NCI-H526 (cell line): ENCODE measurements at regions not wholly inside any gene's neighbourhood (a gene's known extent, or its start where the extent isn't known, plus 50 kb on each side); places are given as distances from the start of the nearest gene placed in this dataset.
"Not testable (repeated sequence)": the region's sequence is repeated elsewhere in the genome, so short reads cannot be mapped to it uniquely, and the experiment has no call there.

Experiments
- DNase-seq, 2 experiments: peaks; one replicate each; lab custom pipeline; 2025; lab: John Stamatoyannopoulos, UW

GRCh38 chr14:29982171-29982570, 54.5 kb upstream of the PRKD1 start:
- no peak for DNase-seq

GRCh38 chr14:29982993-29983392, 55.3 kb upstream of the PRKD1 start:
- DNase-seq: no peak

- not testable (repeated sequence) for DNase-seq
Measured at GRCh38 chr14:29990344-29990857, 62.8 kb upstream of the PRKD1 start.

GRCh38 chr14:29990993-29991392, 63.3 kb upstream of the PRKD1 start:
- no peak for DNase-seq

GRCh38 chr14:29993143-29993542, 65.5 kb upstream of the PRKD1 start:
- no peak for DNase-seq

GRCh38 chr14:29999013-29999539, 71.4 kb upstream of the PRKD1 start:
- DNase-seq: peak in 1 of 2 experiments; percentile 2

- no peak for DNase-seq
Measured at GRCh38 chr14:30002859-30003258, 75.2 kb upstream of the PRKD1 start.

DNA sequence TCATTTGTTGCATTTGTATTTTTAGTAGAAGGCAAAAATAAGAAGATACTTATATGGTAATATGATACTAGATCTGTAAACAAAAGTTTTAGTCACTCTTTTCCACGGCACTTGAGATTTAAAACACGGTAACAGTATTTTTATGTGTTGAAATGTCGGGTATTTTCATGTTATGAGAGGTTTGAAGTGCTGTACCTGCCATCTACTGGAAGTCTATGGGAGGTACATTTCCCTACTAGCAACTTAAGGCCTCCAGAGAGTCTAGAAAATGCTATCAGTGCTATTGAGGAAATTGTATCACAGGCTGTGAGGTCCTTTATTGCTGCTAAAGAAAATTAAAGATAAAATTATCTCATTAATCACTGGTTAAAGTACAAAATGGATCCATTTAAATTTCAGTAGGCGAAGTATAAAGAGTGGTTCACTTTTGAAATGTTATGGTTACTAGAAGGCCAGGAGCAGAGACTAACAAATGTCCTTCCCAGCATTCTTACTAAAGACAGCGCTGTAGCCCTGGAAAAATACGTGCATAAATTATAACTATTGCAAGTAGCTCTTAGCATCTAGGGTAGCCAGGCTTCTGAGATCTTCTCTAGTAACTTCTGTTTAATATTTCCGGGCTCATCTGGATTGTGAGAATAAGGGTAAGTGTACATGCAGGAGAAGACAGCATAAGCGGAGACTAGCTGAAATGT, 77.6 kb upstream of the PRKD1 start:
- peak; percentile 21 to 53 for DNase-seq

DNA sequence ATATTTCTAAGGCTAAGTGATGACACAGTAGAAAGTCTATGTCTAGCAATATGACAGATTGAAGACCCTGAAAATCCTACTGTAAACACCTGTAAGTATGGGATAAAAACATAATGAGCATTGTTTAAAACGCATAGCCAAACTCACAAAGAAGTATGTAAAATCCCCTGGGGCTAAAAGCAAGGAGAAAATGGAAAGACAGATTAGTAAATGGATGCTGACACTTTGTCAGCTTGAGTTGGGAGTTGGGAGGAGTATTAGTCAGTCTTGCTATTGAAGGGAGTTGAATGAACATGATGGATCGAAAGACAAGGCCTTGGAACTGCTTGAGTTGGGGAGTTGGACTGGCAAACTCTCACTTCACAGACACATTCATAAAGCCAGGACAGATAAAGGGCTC, 79.0 kb upstream of the PRKD1 start:
- no peak for DNase-seq

DNA sequence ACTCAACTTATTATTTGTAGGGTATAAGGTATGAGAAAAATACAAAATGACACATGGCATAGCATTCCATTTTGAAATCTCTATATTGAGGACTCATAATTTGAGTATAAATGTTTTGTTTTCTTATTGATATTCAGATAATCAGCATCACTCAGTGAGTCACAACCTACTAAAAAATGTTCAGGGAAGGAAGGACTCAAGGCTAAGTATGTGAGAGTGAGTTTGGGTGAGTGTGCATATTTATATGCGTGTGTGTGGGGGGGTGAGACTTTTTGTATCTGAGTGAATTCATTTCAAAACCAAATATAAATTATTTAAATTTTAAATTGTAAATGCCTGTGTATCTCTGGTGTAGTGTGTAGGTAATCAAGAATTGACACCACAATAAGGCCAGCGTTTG, 87.8 kb upstream of the PRKD1 start:
- no peak for DNase-seq

- peak in 1 of 2 experiments; percentile 5 for DNase-seq
Measured at GRCh38 chr14:30016002-30016401, 88.4 kb upstream of the PRKD1 start.

- DNase-seq: no peak
Measured at GRCh38 chr14:30017370-30017993, 89.8 kb upstream of the PRKD1 start.

DNA sequence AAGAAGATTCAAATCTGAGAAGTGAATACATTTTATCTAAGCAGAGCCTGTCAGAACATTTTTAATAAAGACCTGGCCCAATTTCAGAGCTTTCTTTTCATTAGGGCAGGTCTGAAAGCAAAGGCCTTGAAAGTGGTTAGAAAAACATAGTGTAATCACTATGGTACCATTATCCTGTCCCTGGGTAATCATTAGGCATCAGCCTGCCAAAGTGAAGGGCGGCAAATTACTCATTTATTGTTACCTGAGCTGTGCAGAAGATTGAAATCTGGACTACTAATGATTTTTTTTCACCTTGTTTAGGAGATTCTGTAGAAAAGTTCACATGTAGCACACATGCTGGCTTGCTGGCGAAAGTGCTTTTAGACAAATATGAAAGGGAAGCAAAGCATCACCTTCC, 92.6 kb upstream of the PRKD1 start:
- no peak for DNase-seq

GRCh38 chr14:30020687-30021086, 93.0 kb upstream of the PRKD1 start:
- no peak for DNase-seq

- not testable (repeated sequence) for DNase-seq
Measured at GRCh38 chr14:30023350-30023749, 95.7 kb upstream of the PRKD1 start.

- DNase-seq: no peak
Measured at GRCh38 chr14:30034152-30034551, 106.5 kb upstream of the PRKD1 start.

DNA sequence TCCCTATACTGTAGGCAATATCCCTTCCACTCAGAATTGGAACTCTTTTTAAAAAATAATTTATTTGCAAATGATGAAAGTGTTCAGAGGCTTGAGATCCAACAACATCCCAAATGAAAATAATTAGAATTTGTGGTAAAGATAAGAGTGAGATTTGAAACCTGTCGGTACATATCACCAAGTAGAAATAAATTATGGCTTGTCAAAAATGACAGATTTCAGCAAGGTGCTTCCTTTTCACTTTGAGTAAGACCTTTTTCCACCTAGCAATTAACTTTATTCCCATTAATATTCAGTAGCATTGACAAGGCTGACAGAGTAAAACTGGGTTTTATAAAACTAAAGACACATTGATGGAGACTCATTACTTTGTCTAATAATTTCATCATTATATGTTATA, 107.7 kb upstream of the PRKD1 start:
- no peak for DNase-seq

GRCh38 chr14:30045720-30046119, 118.1 kb upstream of the PRKD1 start:
- no peak for DNase-seq

- DNase-seq: no peak
Measured at GRCh38 chr14:30053103-30053502, 125.5 kb upstream of the PRKD1 start.

DNA sequence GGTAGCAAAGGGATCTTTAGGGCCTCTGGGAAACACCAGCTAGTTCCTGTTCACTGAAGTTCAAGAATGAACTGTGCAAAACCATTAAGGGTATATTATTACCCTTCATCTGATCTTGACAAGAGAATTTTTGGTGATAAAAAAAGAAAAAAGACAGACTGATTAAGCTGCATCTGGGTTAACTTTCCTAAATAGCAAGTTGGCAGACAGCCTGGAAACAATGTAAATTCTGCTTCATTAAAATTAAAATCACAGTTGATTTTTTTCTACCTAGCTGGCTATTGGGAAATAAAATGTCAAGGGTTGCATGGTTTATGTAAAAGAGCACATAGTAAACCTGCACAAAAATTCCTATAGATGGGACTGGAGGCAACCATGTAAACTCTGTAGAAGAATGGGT, 126.6 kb upstream of the PRKD1 start:
- no peak for DNase-seq

DNA sequence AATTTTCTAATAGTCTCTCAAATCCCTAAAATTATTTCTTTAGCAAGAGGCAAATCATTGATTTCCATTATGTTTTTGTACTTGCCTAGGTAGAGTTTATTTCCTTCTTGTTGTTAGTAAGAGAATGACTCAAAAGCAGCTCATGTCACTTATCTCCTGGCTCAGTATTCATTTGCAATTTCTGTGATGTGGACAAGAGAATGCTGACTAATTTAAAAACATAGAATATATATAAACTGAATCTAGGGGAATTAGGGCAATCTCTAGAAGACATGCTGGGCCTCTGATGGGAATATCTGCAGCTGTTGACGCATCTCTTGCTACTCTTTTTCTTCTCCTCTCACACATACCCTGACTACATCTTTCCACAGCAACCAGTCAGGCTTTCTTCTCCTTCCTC, 130.8 kb upstream of the PRKD1 start:
- DNase-seq: no peak

DNA sequence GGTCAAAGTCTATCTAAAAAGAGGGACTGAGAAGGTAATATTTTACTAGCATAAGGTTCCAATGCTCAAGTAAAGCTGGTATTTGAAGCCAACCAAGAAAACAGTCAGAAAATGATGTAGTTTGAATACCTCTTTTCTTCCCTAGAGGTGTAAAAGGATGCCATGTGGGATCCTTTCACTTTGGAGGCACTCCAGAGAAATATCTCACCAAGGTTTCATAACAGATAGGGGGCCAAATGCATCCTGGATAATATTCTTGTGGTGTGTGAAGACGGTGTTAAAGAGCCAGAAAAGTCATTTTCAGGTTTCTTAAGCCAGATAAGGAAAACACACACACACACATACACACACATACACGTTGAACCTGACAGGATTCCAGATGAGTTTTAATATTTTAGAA, 136.1 kb upstream of the PRKD1 start:
- no peak for DNase-seq

DNA sequence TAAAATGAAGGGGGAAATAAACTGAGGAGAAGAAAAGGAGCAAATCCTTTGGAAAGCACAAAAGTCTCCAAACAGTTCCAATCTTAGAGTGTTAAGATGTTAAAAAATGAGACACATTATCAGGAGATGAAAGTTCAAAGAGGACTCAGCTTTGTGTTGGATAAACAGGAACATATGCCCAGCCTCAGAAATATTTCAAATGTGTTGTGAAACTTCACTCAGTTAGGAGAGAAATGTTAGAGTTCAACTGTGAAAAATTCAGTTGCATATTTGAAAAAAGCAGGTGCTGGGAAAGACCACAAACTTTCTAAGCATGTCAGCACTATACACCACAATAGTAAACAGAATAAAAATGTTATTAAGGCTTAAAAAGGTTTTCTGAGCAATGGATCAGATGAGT, 136.8 kb upstream of the PRKD1 start:
- no peak for DNase-seq

DNA sequence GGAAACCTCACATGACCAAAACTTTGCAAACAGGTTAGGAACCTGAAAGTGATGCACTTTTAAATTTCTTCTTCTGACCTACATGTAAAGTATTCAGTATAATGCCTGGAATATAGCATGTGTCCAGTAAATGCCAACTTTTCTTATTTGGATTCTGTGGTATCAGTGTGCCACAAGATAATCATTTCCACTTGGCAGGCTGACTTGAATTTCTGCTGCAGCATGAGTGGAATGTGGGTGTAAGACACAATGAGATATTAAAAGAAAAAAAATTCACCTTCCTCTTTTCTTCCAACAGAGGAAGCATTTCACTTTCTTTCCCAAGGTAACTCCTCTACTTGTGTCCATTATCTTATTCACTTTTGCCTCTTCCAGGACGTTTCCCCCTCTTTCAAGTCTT, 141.9 kb upstream of the PRKD1 start:
- DNase-seq: no peak
